Transverse colon (tissue), 4 donors: ENCODE measurements at regions not wholly inside any gene's neighbourhood (a gene's known extent, or its start where the extent isn't known, plus 50 kb on each side); places are given as distances from the start of the nearest gene placed in this dataset.

ENCODE experiments used
- DNase-seq: peaks from one replicate; pipeline ENCODE4 v3.0.0-alpha.2; 2019
- H3K27ac ChIP-seq, 4 donors: fragments of 200-600 bp; sonication (generic); 2 replicates each; pipeline ENCODE4 v1.5.1; 2016 to 2018; ENCODE audit warnings: inconsistent platforms in 4 of 4
- H3K27me3 ChIP-seq: fragments of 200-600 bp; sonication (generic); 2 replicates; pipeline ENCODE4 v1.5.1; 2017; ENCODE audit warnings: inconsistent platforms
- H3K36me3 ChIP-seq, 4 donors: fragments of 200-600 bp; sonication (generic); 2 replicates each; pipeline ENCODE4 v1.5.1; 2017 to 2019; ENCODE audit warnings: inconsistent platforms in 4 of 4
- H3K4me1 ChIP-seq, 4 donors: fragments of 200-600 bp; sonication (generic); 2 replicates each; pipeline ENCODE4 v1.5.1; 2017 to 2020; ENCODE audit warnings: inconsistent platforms in 4 of 4
- H3K4me3 ChIP-seq, 4 donors: fragments of 200-600 bp; sonication (generic); 1 replicate in 1 of 4; 2 replicates in 3 of 4; pipeline versions ENCODE4 v1.5.1 to v1.6.1; 2017 to 2019; ENCODE audit warnings: inconsistent platforms in 4 of 4
- H3K9me3 ChIP-seq, 2 donors: fragments of 200-600 bp; sonication (generic); 2 replicates each; pipeline ENCODE4 v1.5.1; 2017 to 2019; ENCODE audit warnings: inconsistent platforms in 2 of 2
- CTCF ChIP-seq, 5 experiments: fragments of 200-600 bp in 3 of 5; fragments of 450-650 bp in 2 of 5; sonication (generic) in 3 of 5; IDR thresholded peaks; 1 replicate in 2 of 5; 2 replicates in 3 of 5; pipeline ENCODE4 v1.5.1; 2016 to 2017; ENCODE audit warnings: antibody characterized with exemption in 5 of 5, inconsistent platforms in 3 of 5, mild to moderate bottlenecking in 2 of 5, moderate library complexity in 1 of 5
- EP300 ChIP-seq: sonication (generic); formaldehyde crosslinking; IDR thresholded peaks from one replicate; pipeline ENCODE4 v1.6.1; 2017; ENCODE audit warnings: antibody characterized with exemption, low read depth
- POLR2A ChIP-seq: fragments of 450-650 bp; IDR thresholded peaks from one replicate; pipeline ENCODE4 v1.6.1; 2016; ENCODE audit warnings: antibody characterized with exemption, mild to moderate bottlenecking, moderate library complexity
- POLR2AphosphoS5 ChIP-seq, 3 donors: sonication (generic); formaldehyde crosslinking; IDR thresholded peaks; one replicate each; pipeline ENCODE4 v1.6.1; 2016; ENCODE audit warnings: antibody characterized with exemption in 3 of 3
- WGBS, 2 donors: methylation state at CpG; one replicate each; pipeline ENCODE4 v1.1.5; 2018; ENCODE audit warnings: low coverage in 1 of 2; 5-methylcytosine and 5-hydroxymethylcytosine counted together
- in situ Hi-C, 4 donors: fragments of 200-750 bp; cut with MboI; loops; one replicate each; pipeline versions ENCODE4 v1.15.0 to v1.15.1; 2017; ENCODE audit warnings: low sequenced_read_pairs in 3 of 4, low pct_ligation_motif_present in 1 of 4, low pct_unique_long_range_greater_than_20kb in 1 of 4
- intact Hi-C: fragments of 100-400 bp; cut with DNase I; formaldehyde crosslinking; loops from one replicate; pipeline ENCODE4 v1.15.1; 2023; ENCODE audit warnings: low total_unique reads

GRCh38 chr9:22548625-22549024 lies 102.0 kb downstream of the DMRTA1 start:
- no peak for DNase-seq
- no peak overlapping the region for H3K27ac ChIP-seq
- WGBS, 2 donors = 63 to 96% methylated on average over 2 of the region's 2 CpGs
- H3K4me3 ChIP-seq = no peak overlapping the region
- no peaks in the 10 kb centered on the region for H3K36me3 ChIP-seq
- in situ Hi-C loops = no loop called here
- intact Hi-C loops = no loop called here
- no peaks in the 10 kb centered on the region for H3K27me3 ChIP-seq
- H3K4me1 ChIP-seq = no peaks in the 10 kb centered on the region
- TF ChIP-seq POLR2AphosphoS5 (IDR thresholded peaks at IDR 0.05) = no peak
- no peak for TF ChIP-seq POLR2A
- TF ChIP-seq CTCF (IDR thresholded peaks at IDR 0.05) = no peak
- TF ChIP-seq EP300 = no peak
- H3K9me3 ChIP-seq = no peaks in the 10 kb centered on the region

GRCh38 chr9:22574740-22575139 lies 128.1 kb downstream of the DMRTA1 start:
- 80 to 91% methylated on average over 2 of the region's 2 CpGs for WGBS, 2 donors
- Histone ChIP-seq H3K9me3 (no peaks in the 10 kb centered on the region), H3K4me3 (no peak overlapping the region), H3K36me3 (no peaks in the 10 kb centered on the region), H3K27me3 (no peaks in the 10 kb centered on the region), H3K27ac (no peak overlapping the region), H3K4me1 (no peaks in the 10 kb centered on the region)
- no peak for TF ChIP-seq EP300
- no peak for TF ChIP-seq POLR2A
- TF ChIP-seq CTCF (IDR thresholded peaks at IDR 0.05) = no peak
- TF ChIP-seq POLR2AphosphoS5 (IDR thresholded peaks at IDR 0.05) = no peak
- in situ Hi-C loops (no loop called here), intact Hi-C loops (no loop called here)
- DNase-seq = no peak

- WGBS, 2 donors = 35 to 74% methylated on average over 2 to 4 of the region's 4 CpGs
Observed at GRCh38 chr9:22580788-22581187, 134.2 kb downstream of the DMRTA1 start.

GRCh38 chr9:22582221-22582620 lies 135.6 kb downstream of the DMRTA1 start:
- Histone ChIP-seq H3K27ac (no peak overlapping the region), H3K4me1 (no peaks in the 10 kb centered on the region), H3K9me3 (no peaks in the 10 kb centered on the region), H3K27me3 (no peaks in the 10 kb centered on the region), H3K4me3 (no peak overlapping the region), H3K36me3 (no peaks in the 10 kb centered on the region)
- TF ChIP-seq CTCF (IDR thresholded peaks at IDR 0.05) (no peak), EP300 (no peak), POLR2AphosphoS5 (IDR thresholded peaks at IDR 0.05) (no peak), POLR2A (no peak)
- intact Hi-C loops (no loop called here), in situ Hi-C loops (no loop called here)
- DNase-seq = no peak

More at GRCh38 chr9:22580788-22581187, 134.2 kb downstream of the DMRTA1 start:
- TF ChIP-seq CTCF (IDR thresholded peaks at IDR 0.05) = no peak
- no peak for TF ChIP-seq POLR2A
- TF ChIP-seq EP300 = no peak
- no peak for TF ChIP-seq POLR2AphosphoS5 (IDR thresholded peaks at IDR 0.05)
- H3K4me1 ChIP-seq = no peaks in the 10 kb centered on the region
- H3K36me3 ChIP-seq = no peaks in the 10 kb centered on the region
- no peak overlapping the region for H3K27ac ChIP-seq
- no peak for DNase-seq
- no peaks in the 10 kb centered on the region for H3K9me3 ChIP-seq
- in situ Hi-C loops = no loop called here
- no peaks in the 10 kb centered on the region for H3K27me3 ChIP-seq
- intact Hi-C loops = no loop called here
- no peak overlapping the region for H3K4me3 ChIP-seq
